IMR-90 (cell line): ENCODE measurements at regions not wholly inside any gene's neighbourhood (a gene's known extent, or its start where the extent isn't known, plus 50 kb on each side); places are given as distances from the start of the nearest gene placed in this dataset.

Experiments
- ATAC-seq: fragments of 200-7000 bp; cut with Tn5 transposase; 2 replicates; pipeline ENCODE4 v1.9.1; 2020; ENCODE audit warnings: low read depth, mild to moderate bottlenecking, moderate library complexity
- BruUV-seq: library from RNA; stranded (reverse); fragments of 400-500 nt; replicated peaks from 2 replicates; lab custom pipeline; 2021; lab: Mats Ljungman, UMichigan
- CTCF ChIA-PET: fragments of 300-600 bp; formaldehyde crosslinking; extraction: SDS; loops from one replicate; lab custom pipeline; 2021; ENCODE audit warnings: antibody characterized with exemption; lab: Yijun Ruan, JAX
- POLR2A ChIA-PET: fragments of 300-600 bp; sonication (Branson Sonifier 250); formaldehyde crosslinking; loops from one replicate; lab custom pipeline; 2022; ENCODE audit warnings: antibody characterized with exemption; ENCODE audit not compliant: unreplicated experiment; lab: Charles Lee
- DNase-seq: peaks from one replicate; pipeline ENCODE4 v3.0.0; 2013
- H2AFZ ChIP-seq: replicated peaks from 2 replicates; pipeline ENCODE3; 2013; ENCODE audit warnings: low read length, mild to moderate bottlenecking; ENCODE audit not compliant: poor library complexity
- H2AK5ac ChIP-seq: 2 replicates; pipeline ENCODE4 v1.6.1; 2013; ENCODE audit warnings: low read depth, low read length, inconsistent platforms
- H2AK9ac ChIP-seq: replicated peaks from 2 replicates; pipeline ENCODE3; 2013; ENCODE audit warnings: mild to moderate bottlenecking, low read depth, low read length, moderate library complexity; ENCODE audit not compliant: poor library complexity
- H2BK120ac ChIP-seq: 2 replicates; pipeline ENCODE4 v1.6.1; 2013; ENCODE audit warnings: low read depth, low read length, inconsistent platforms
- H2BK15ac ChIP-seq: 3 replicates; pipeline ENCODE4 v1.6.1; 2013; ENCODE audit warnings: low read depth, low read length, inconsistent platforms
- H2BK20ac ChIP-seq: 2 replicates; pipeline ENCODE4 v1.6.1; 2013; ENCODE audit warnings: low read depth, mild to moderate bottlenecking, inconsistent platforms, low read length, moderate library complexity
- H2BK5ac ChIP-seq: 2 replicates; pipeline ENCODE4 v1.6.1; 2013; ENCODE audit warnings: mild to moderate bottlenecking, low read depth, low read length, inconsistent platforms; ENCODE audit not compliant: poor library complexity, severe bottlenecking
- H3K14ac ChIP-seq: replicated peaks from 2 replicates; pipeline ENCODE4 v1.6.1; 2013; ENCODE audit warnings: low read depth, low read length, inconsistent platforms
- H3K18ac ChIP-seq: 2 replicates; pipeline ENCODE4 v1.6.1; 2013; ENCODE audit warnings: low read depth, low read length, control low read depth
- H3K23ac ChIP-seq: 2 replicates; pipeline ENCODE4 v1.6.1; 2013; ENCODE audit warnings: low read depth, low read length, inconsistent platforms
- H3K27ac ChIP-seq: 2 replicates; pipeline ENCODE4 v1.5.1; 2013; ENCODE audit warnings: mild to moderate bottlenecking, control low read depth, low read length; ENCODE audit not compliant: insufficient read depth
- H3K27me3 ChIP-seq: 2 replicates; pipeline ENCODE4 v1.6.1; 2013; ENCODE audit warnings: low read length; ENCODE audit not compliant: control insufficient read depth, insufficient read depth
- H3K36me3 ChIP-seq: 2 replicates; pipeline ENCODE4 v1.6.1; 2013; ENCODE audit warnings: low read length, mixed read lengths; ENCODE audit not compliant: control insufficient read depth, insufficient read depth
- H3K4ac ChIP-seq: 2 replicates; pipeline ENCODE4 v1.6.1; 2013; ENCODE audit warnings: low read depth, low read length, inconsistent platforms
- H3K4me1 ChIP-seq: 2 replicates; pipeline ENCODE4 v1.6.1; 2013; ENCODE audit warnings: low read length, mixed read lengths; ENCODE audit not compliant: control insufficient read depth, insufficient read depth
- H3K4me2 ChIP-seq: 2 replicates; pipeline ENCODE4 v1.6.1; 2013; ENCODE audit warnings: low read depth, mild to moderate bottlenecking, control low read depth, low read length, moderate library complexity
- H3K4me3 ChIP-seq: 2 replicates; pipeline ENCODE4 v1.5.1; 2013; ENCODE audit warnings: low read depth, mild to moderate bottlenecking, control low read depth, low read length, moderate library complexity; ENCODE audit not compliant: insufficient read depth
- H3K56ac ChIP-seq: 2 replicates; pipeline ENCODE4 v1.6.1; 2013; ENCODE audit warnings: low read length, inconsistent platforms; ENCODE audit not compliant: insufficient read depth; ENCODE audit errors: extremely low read depth
- H3K79me1 ChIP-seq, 2 experiments: 2 replicates each; pipeline ENCODE4 v1.6.1; 2013; ENCODE audit warnings: low read length in 2 of 2, inconsistent platforms in 1 of 2, low read depth in 1 of 2
- H3K9ac ChIP-seq: 2 replicates; pipeline ENCODE4 v1.6.1; 2013; ENCODE audit warnings: low read depth, low read length, control low read depth
- H3K9me1 ChIP-seq: 2 replicates; pipeline ENCODE4 v1.6.1; 2013; ENCODE audit warnings: low read length, inconsistent platforms; ENCODE audit not compliant: insufficient read depth
- H3K9me3 ChIP-seq: 2 replicates; pipeline ENCODE4 v1.6.1; 2013; ENCODE audit warnings: low read length; ENCODE audit not compliant: control insufficient read depth, insufficient read depth
- H4K20me1 ChIP-seq: 2 replicates; pipeline ENCODE4 v1.6.1; 2013; ENCODE audit warnings: low read length, inconsistent platforms; ENCODE audit not compliant: insufficient read depth
- H4K5ac ChIP-seq: 2 replicates; pipeline ENCODE4 v1.6.1; 2013; ENCODE audit warnings: mild to moderate bottlenecking, low read depth, low read length, control low read depth
- H4K8ac ChIP-seq, 2 experiments: 2 replicates each; pipeline ENCODE4 v1.6.1; 2013; ENCODE audit warnings: low read depth in 2 of 2, low read length in 2 of 2, control low read depth in 1 of 2, inconsistent platforms in 1 of 2
- H4K91ac ChIP-seq: 2 replicates; pipeline ENCODE4 v1.6.1; 2013; ENCODE audit warnings: low read depth, low read length, inconsistent platforms; ENCODE audit not compliant: insufficient read depth
- RAD21 ChIP-seq: IDR thresholded peaks from 2 replicates; pipeline ENCODE4 v1.6.1; 2012; ENCODE audit warnings: low read length, improper control_type of control experiment
- SMC3 ChIP-seq: fragments of 150-350 bp; IDR thresholded peaks from 2 replicates; pipeline ENCODE4 v1.6.1; 2016; ENCODE audit warnings: low read depth, mild to moderate bottlenecking, antibody characterized with exemption, low read length, moderate library complexity
- WGBS, 2 experiments: methylation state at CpG; one replicate each; pipeline versions ENCODE4 v1.1.5 to v1.1.7; 2013; ENCODE audit warnings: missing lambda C conversion rate in 2 of 2; ENCODE audit not compliant: insufficient read length in 1 of 2; ENCODE audit errors: extremely low coverage in 2 of 2; 5-methylcytosine and 5-hydroxymethylcytosine counted together
- dilution Hi-C: fragments of 300-500 bp; cut with HindIII; formaldehyde crosslinking; loops from one replicate; pipeline ENCODE4 v1.14.3; 2018; ENCODE audit warnings: low sequenced_read_pairs; ENCODE audit not compliant: unreplicated experiment
- in situ Hi-C: fragments of 300-500 bp; cut with MboI; formaldehyde crosslinking; loops from 3 replicates; pipeline ENCODE4 v1.14.3; 2019; ENCODE audit warnings: low sequenced_read_pairs, inconsistent platforms, mixed read lengths
- intact Hi-C: fragments of 100-400 bp; cut with micrococcal nuclease; formaldehyde crosslinking; loops from 2 replicates; pipeline ENCODE4 v1.10.0; 2022

DNA sequence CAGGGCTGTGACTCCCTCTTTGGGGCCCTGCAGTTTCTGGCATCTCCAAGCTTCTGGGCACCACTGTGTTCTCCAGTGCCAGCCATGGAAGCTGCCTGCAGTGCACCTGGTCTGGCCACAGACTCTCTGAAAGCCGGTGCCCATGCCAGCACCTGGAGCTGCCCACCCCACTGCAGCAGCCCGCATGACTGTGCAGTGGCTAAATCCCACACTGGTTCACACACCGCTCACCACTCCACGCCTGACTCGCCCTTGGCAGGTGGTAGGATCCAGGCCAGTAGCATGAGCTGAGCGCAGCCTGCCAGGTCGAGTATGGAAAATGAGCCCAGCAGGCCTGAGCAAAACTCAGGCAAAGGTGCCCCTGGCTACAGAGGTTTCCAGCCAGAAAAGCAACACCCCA lies 72.8 kb upstream of the INTU start:
- WGBS, 2 experiments = 92% methylated on average over 4 of the region's 7 CpGs; no CpG with 5 or more reads in 1 of the 2 experiments
- no peak overlapping the region for H3K18ac ChIP-seq
- H3K79me1 ChIP-seq = no peaks in the 10 kb centered on the region
- no peaks in the 10 kb centered on the region for H3K36me3 ChIP-seq
- BruUV-seq = no TSS peak
- intact Hi-C loops (no loop called here), dilution Hi-C loops (no loop called here), in situ Hi-C loops (no loop called here)
- H3K4me3 ChIP-seq = no peak overlapping the region
- H3K23ac ChIP-seq = no peak overlapping the region
- H2BK20ac ChIP-seq = no peak overlapping the region
- H2AK9ac ChIP-seq = no peak overlapping the region
- CTCF ChIA-PET = no interaction called here
- no peak overlapping the region for H4K5ac ChIP-seq
- no peaks in the 10 kb centered on the region for H4K20me1 ChIP-seq
- H3K27me3 ChIP-seq = peaks cover 2% of the 10 kb centered on the region; the same call in 1 of the 2 replicates
- ATAC-seq (no peak), DNase-seq (no peak)
- no peak overlapping the region for H3K9ac ChIP-seq
- H2AK5ac ChIP-seq = no peak overlapping the region
- no peak overlapping the region for H3K27ac ChIP-seq
- H3K9me1 ChIP-seq = no peaks in the 10 kb centered on the region
- no peak overlapping the region for H3K14ac ChIP-seq
- no peak overlapping the region for H2BK15ac ChIP-seq
- POLR2A ChIA-PET = interaction anchor here (0.6 kb wide), 1 partner anchor 12 kb away, joined by 3 read pairs; no protein-coding TSS in a partner anchor
- no peak overlapping the region for H2BK5ac ChIP-seq
- H3K4ac ChIP-seq = no peak overlapping the region
- H4K8ac ChIP-seq = no peak overlapping the region
- H3K4me1 ChIP-seq = no peaks in the 10 kb centered on the region
- no peak overlapping the region for H3K56ac ChIP-seq
- H2AFZ ChIP-seq = no peak overlapping the region
- H3K9me3 ChIP-seq = no peaks in the 10 kb centered on the region; the same call in 1 of the 2 replicates
- TF ChIP-seq SMC3 = no peak
- no peak for TF ChIP-seq RAD21
- H2BK120ac ChIP-seq = no peak overlapping the region
- H3K4me2 ChIP-seq = no peak overlapping the region
- no peak overlapping the region for H4K91ac ChIP-seq
